OCI-LY7 (cell line): ENCODE measurements at regions not wholly inside any gene's neighbourhood (a gene's known extent, or its start where the extent isn't known, plus 50 kb on each side); places are given as distances from the start of the nearest gene placed in this dataset.

Source experiments
- CTCF ChIP-seq: fragments of 200-600 bp; sonication (generic); conservative IDR thresholded peaks from 2 replicates; pipeline ENCODE4 v1.5.1; 2014; ENCODE audit warnings: mild to moderate bottlenecking, antibody characterized with exemption, low read length, moderate library complexity, mixed read lengths
- EZH2phosphoT487 ChIP-seq: fragments of 200-600 bp; sonication (generic); IDR thresholded peaks from 2 replicates; pipeline ENCODE4 v1.6.1; 2018; ENCODE audit warnings: low read depth, borderline replicate concordance, mild to moderate bottlenecking, mixed run types, antibody characterized with exemption, low read length, moderate library complexity, mixed read lengths

- TF ChIP-seq CTCF (no peak), EZH2phosphoT487 (no peak)
Observed at GRCh38 chr14:94710731-94711130, 59.2 kb downstream of the GSC start.
